Neural progenitor cell (in vitro differentiated cells): ENCODE measurements at regions not wholly inside any gene's neighbourhood (a gene's known extent, or its start where the extent isn't known, plus 50 kb on each side); places are given as distances from the start of the nearest gene placed in this dataset.

ENCODE experiments used
- CTCF ChIP-seq: fragments of 200-600 bp; sonication (generic); IDR thresholded peaks from 2 replicates; pipeline ENCODE4 v1.5.1; 2017; ENCODE audit warnings: antibody characterized with exemption, mild to moderate bottlenecking
- EZH2 ChIP-seq: fragments of 200-600 bp; sonication (generic); IDR thresholded peaks from 2 replicates; pipeline ENCODE4 v1.6.1; 2017; ENCODE audit warnings: antibody characterized with exemption, mild to moderate bottlenecking, moderate library complexity
- EZH2phosphoT487 ChIP-seq: fragments of 200-600 bp; sonication (generic); IDR thresholded peaks from 2 replicates; pipeline ENCODE4 v1.6.1; 2017; ENCODE audit warnings: antibody characterized with exemption

- TF ChIP-seq CTCF, result no peak
- no peak for TF ChIP-seq EZH2
- TF ChIP-seq EZH2phosphoT487, result no peak
Observed at GRCh38 chr13:111005808-111006505, 91.1 kb upstream of the ANKRD10 start.
